GM19043 (cell line): ENCODE measurements at regions not wholly inside any gene's neighbourhood (a gene's known extent, or its start where the extent isn't known, plus 50 kb on each side); places are given as distances from the start of the nearest gene placed in this dataset.

Experiments used
- ATAC-seq: cut with Tn5 transposase; IDR thresholded peaks from one replicate; pipeline ENCODE4 v1.9.1; 2021; ENCODE audit warnings: low read depth; ENCODE audit not compliant: unreplicated experiment

DNA sequence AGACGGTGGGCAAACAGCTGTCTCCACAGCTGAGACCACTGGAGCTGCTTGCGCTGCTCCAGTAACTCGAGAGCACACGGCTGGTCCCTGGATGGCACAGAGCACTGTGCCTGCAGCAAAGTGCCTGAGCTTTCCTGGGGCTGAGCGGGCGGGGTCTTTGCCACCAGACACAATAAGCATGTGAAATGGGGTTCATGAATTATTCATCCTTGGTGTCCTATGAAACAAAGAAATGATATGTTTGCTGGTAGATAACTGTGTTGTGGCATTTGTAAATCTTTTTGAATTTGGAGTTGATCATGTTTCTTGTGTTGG lies 151.7 kb upstream of the MPDZ start:
- no peak for ATAC-seq

DNA sequence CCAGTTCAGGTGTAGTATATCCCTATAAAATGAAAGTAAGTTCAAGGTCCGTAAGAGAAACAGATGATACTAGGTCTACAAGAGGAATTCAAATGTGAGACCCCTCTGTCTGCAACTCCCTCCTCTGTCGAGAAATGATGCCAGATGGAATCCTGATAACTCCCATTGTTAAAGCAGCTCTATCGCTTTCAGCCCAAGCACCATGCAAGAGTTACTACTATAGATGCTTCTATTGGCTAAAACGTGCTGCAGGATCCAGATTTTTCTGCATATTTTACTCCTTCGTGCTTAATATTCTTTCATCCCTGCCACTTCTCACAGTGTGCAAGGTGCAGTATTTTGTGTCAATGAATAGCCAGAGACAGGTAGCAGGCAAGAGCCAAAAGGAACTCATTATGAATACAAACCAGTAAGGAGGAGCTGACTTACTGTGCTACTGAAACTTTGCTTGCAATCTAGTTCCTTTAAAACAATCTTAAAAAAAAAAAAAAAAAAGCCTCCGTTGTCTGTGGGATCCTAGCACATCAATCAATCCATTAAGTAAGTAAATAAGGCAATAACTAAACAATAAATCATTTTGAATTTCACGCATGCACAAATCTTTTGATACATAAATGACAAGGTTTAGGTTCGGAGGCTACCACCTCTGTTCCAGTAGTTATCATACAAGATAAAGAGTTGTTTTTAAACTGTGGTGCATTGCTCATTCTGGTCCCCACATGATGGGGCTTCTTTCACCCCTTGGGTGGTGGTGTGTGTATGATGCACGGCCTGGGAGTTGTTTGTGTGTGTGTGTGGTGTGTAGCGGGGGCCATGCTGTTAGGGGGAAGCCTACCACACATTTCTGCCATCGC lies 151.1 kb upstream of the MPDZ start:
- no peak for ATAC-seq

- no peak for ATAC-seq
These were observed 150.1 kb upstream of the MPDZ start for GRCh38 chr9:13429301-13430190.

- no peak for ATAC-seq
These were observed 149.3 kb upstream of the MPDZ start for GRCh38 chr9:13428766-13429165.

- ATAC-seq = no peak
These were observed 148.1 kb upstream of the MPDZ start for GRCh38 chr9:13427587-13427986.

DNA sequence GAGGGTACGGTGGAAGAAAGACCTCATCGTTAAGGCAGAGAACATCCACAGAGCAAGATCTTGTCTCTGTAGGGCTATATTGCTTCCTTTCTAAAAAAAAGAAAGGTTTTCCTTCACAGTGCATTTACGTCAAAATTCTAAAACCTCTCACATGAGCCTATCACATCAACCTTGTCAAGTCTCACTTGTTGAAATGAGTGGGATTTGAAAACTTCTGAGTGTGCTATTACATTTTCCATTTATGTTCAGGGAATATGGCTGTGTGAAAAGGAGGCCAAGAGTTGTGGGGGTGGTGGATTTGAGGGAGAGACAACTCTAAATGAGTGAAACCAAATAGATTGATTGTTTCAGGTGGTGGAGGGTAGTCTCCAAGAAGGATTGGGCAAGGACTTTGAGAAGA lies 147.1 kb upstream of the MPDZ start:
- no peak for ATAC-seq

DNA sequence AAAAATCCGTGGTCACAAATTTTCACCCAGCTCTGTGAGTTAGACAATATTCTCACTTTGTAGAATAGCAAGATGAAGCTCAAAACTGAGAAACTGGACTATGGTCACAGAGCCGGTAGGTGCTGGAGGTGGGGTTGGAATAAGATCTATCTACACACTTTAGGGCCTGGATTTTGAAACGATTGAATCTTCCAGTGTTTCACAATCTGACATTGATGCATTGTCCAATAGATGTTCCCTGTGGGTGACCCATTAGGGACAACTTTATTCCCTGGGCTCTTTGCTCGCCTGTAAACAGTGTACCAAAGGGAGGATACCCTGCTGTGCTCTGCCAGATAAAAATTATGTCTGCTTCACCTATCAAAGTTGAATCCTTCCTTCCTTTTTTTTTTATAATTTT lies 145.4 kb upstream of the MPDZ start:
- ATAC-seq = no peak

GRCh38 chr9:13424204-13424603 lies 144.7 kb upstream of the MPDZ start:
- no peak for ATAC-seq

- no peak for ATAC-seq
These were observed 134.9 kb upstream of the MPDZ start for GRCh38 chr9:13414349-13414748.

GRCh38 chr9:13412331-13412730 lies 132.8 kb upstream of the MPDZ start:
- no peak for ATAC-seq

- ATAC-seq = no peak
These were observed 132.3 kb upstream of the MPDZ start for GRCh38 chr9:13411791-13412190.

GRCh38 chr9:13410566-13411031 lies 131.1 kb upstream of the MPDZ start:
- ATAC-seq = no peak

- no peak for ATAC-seq
These were observed 118.2 kb upstream of the MPDZ start for GRCh38 chr9:13397661-13398060.

GRCh38 chr9:13397220-13397619 lies 117.7 kb upstream of the MPDZ start:
- ATAC-seq = no peak

DNA sequence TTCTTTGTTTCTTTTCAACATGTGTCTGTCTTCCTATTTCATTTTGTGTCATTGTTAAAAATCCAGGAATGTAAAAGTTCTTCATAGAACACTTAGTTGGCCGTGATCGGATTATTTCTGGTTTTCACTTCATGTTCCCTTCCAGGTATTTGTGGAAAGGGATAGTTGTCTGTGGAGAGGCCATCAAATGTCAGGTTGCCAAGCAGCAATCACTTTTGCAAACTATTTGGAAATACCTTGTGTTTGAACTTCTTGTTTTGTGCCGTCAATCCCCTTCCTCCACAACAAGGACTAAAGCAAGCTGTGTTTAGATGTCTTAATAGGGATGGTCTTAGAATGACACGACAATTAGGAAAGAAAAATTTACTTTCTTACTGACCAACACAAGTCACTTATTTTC lies 116.9 kb upstream of the MPDZ start:
- ATAC-seq = no peak

DNA sequence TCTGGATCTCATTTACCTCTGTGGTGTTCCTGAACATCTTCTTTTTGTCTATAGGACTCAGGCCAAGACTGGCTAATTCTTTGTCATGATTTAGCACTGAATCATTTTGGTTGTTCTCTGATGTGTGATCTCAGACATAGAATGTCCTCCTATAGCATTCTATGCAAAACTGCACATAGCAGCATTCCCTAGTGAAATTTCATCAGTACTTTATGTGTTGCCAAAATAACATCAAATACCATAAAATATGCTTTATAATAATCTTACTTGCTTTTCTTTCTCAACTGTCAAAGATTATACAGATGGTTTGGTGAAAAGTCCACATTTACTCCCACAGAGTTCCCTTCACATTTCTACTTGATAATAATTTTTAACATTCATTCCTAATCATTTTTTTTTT lies 115.7 kb upstream of the MPDZ start:
- no peak for ATAC-seq

DNA sequence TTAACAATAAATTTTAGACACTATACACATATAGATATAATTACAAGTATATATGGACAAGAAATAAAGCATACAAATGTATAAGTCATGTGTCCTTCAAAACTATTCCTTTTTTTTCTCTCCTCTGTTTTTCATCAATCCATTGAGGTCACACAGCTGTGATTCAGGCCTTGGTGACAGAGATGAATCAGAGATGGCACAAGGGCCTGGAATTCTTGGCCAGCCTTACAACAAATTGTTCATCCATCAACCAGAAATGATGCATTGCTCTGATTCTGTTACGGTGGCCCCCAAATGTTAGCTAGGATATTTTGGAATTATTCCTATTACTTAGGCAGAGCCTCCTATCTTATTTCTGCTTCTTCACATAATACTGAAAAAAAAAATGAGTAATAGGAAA lies 108.7 kb upstream of the MPDZ start:
- no peak for ATAC-seq

DNA sequence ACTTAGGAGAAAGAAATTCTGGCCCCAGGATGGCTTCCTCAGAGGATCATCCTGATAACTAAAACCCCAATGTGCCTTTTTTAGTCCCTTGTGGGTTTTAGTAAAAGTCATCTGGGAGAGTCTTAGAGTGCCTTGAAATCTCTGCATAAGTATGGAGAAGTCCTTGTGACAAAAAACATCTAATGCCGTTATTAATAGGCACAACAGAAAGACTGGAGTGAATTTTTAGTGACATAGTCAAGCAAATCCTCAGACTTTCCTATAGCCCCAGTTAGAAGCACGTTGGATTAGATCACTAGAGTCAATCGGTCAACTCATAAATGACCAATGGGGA lies 108.2 kb upstream of the MPDZ start:
- no peak for ATAC-seq

DNA sequence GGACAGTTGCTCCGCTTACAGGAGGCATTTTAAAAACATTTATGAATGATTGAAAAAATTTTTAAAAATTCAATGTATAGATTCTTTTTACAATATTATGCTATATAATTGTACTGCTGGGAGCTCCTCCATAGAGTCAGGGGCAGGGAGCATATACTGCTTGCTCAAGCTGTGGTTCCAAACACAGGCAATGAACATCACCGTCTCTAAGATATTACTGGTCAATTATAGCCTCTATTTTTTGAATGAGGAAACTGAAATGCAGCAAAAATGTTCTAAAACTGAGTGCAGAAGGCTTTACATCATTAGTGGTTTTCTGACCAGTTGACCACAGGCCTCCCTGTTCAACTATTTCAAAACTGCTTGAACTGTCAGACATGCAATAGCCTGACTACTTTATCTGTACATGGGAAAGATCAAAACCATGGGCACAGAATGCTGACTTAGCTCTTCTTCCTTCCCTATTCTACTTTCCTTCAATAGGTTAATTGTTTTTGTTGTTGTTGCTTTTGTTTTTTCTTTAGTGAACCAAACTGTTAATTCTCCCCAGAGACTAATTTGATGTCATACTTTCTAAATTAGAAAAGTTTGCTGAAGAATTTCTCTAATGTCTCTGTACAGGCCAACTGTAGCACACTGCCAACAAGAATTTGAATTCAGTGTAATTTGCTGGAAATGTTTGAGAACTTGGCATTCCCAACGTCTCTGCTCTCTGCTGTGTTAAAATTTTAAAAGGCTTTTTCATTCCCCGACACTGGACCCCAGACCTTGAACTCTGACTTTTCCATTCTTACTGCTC lies 107.6 kb upstream of the MPDZ start:
- no peak for ATAC-seq

DNA sequence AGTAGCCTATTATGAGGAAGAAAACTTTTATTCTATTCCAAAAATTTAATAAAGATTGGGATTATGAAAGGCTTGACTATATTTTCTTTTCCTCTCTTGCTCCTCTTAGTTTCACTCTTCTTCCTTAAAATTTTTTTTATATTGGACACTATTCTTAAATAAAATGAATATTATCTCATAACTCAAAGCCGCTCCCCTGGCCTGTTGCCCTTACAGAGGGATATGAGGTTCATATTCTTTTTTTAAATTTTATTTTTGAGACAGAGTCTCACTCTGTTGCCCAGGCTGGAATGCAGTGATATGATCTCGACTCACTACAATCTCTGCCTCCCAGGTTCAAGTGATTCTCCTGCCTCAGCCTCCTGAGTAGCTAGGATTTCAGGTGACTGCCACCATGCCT lies 106.8 kb upstream of the MPDZ start:
- ATAC-seq = no peak

DNA sequence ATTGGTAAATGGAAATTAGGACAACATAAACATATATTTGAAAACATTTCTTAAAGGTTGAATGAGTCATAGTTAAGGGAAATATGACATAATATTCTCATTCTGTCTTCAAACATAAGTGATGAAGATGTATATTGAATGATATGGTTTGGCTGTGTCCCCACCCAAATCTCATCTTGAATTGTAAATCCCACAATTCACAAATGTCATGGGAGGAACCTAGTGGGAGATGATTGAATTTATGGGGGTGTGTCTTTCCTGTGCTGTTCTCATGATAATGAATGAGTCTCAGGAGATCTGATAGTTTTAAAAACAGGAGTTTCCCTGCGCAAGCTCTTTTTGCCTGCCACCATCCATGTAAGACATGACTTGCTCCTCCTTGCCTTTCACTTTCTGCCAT lies 104.4 kb upstream of the MPDZ start:
- no peak for ATAC-seq
